ENCODE measurements at regions not wholly inside any gene's neighbourhood (a gene's known extent, or its start where the extent isn't known, plus 50 kb on each side); places are given as distances from the start of the nearest gene placed in this dataset.

GRCh38 chr4:17336524-17336961 lies 175.3 kb downstream of the QDPR start:
- no peak for FAIRE-seq

DNA sequence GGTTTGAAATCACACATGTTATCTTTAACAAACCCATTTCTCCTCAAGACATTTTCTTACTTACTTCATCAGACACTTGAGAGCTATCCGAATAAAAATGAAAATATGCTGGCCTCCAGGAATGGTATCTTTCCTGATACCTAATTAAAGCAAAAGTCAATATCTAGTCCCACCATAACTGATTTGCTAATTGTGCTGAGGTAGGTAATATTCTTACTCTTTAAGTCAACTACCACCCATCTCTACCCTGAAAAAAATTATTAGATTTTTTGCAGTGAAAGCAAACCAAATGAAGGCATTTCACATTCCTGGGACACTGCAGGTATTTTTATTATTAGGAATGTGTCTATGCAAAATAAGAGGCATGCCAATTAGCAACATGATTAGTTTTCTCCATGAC lies 175.8 kb downstream of the QDPR start:
- no peak for FAIRE-seq

- no peak for FAIRE-seq
These were observed 176.5 kb downstream of the QDPR start for GRCh38 chr4:17335371-17335770.

GRCh38 chr4:17332478-17332877 lies 179.4 kb downstream of the QDPR start:
- FAIRE-seq = no peak

DNA sequence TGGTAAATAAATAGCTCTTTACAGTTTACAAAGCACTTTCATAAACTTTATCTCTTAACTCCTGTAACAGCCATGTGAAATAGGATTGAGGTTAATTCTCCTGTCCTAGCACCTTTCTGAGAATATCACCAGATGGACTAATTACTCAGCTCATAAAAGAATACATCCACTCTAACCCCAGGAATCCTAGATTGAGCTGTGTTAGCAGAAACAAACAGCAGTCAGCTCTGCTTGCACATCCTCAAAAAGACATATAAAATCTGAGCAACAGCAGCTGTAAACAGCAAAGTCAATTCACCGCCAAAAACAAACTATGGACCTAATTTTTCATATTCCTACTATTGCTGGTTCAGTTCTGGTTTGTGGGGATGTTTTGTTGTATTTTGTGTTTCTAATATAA lies 182.8 kb downstream of the QDPR start:
- FAIRE-seq = no peak

- no peak for FAIRE-seq
These were observed 183.6 kb downstream of the QDPR start for GRCh38 chr4:17328141-17328815.

DNA sequence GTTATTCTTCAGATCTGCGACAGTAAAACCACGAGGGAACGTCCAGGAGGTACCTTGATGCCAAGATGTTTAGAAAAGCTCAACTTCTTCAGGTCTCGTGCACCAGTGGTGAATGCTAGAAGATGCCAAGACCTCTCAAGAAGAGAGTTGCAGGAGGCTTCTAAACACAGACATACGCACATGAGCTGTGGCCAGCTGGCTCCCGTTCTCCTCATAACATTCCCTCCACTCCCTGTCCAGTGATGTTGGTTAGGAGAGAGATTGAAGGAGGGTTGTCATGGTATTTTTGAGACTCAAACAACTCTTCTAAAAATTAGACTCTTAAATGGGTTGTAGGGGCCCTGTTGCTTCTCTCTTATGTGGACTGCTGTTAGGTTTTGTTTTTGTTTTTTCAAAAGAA lies 184.3 kb downstream of the QDPR start:
- FAIRE-seq = no peak

- FAIRE-seq = no peak
These were observed 185.1 kb downstream of the QDPR start for GRCh38 chr4:17326756-17327155.

DNA sequence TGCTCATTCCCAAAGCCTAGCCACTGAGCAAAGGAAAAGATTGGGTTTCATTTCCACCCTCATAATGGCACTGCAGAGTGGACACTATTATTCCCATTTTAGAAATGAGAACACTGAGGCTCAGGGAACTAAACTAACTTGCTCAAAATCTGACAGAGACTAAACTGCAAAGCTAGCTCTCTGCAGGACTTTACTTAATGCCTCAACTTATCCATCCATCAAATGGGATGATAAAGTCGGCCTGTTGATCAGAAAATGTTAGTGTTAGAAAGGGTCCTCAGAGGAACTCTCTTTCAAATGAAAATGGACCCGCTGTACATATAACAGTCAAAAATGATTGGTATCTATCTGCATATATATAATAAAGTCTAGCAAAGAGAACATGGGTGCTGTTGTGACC lies 186.8 kb downstream of the QDPR start:
- FAIRE-seq = no peak

GRCh38 chr4:17324386-17324830 lies 187.5 kb downstream of the QDPR start:
- FAIRE-seq = peak; percentile 87

DNA sequence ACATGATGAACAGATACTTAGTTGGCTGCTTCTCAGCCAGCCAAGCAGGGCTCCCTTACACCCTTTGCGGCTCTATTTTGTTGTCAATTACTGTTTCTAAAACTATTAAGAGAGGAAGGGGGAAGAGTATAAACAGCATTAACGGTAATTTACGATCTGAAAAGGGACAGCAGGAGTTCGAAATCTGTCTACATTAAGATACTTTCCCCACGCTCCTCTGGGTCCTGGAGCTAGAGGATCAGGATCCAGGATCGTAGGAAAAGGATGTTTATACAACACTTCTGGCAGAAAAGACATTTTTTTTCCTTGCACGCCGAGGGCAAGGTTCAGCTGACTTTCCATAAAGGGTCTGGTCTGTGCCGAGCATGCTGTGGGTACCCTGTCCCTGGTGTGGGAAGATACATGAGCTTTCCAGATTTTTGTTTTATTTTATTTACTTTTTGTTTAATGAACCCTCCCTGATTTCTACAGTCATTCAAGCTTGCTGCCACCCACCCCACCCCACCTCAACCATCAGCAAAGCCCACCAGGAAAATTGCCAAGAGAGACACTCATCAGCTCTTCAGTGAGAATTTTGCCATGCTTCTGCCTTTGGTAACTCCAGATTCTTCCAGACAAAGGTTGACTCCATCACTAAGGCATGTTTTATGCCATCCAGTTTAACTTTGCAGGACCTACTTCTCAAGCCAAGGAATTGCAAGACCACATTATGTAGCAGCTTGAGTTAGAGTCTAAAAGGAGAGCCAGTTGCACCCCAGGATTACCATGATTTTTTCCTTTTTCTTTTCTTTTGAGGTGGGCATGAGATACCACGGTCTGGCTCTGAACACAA lies 188.1 kb downstream of the QDPR start:
- no peak for FAIRE-seq

DNA sequence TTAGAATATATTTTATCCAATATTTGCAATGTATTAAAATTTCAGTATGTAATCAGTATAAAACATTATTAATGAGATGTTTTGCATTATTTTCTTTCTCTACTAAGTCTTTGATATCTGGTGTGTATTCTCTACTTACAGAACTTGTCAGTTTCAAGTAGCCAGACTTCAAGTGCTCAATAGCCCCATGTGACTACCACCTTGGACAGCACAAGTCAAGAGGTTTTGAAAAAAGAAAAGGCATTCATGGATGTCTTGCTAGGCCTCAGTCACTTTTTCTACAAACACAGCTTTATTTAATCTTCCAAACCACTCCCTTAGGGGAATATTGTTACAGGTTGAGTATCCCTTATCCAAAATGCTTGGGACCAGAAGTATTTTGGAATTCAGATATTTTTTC lies 189.4 kb downstream of the QDPR start:
- FAIRE-seq = no peak

DNA sequence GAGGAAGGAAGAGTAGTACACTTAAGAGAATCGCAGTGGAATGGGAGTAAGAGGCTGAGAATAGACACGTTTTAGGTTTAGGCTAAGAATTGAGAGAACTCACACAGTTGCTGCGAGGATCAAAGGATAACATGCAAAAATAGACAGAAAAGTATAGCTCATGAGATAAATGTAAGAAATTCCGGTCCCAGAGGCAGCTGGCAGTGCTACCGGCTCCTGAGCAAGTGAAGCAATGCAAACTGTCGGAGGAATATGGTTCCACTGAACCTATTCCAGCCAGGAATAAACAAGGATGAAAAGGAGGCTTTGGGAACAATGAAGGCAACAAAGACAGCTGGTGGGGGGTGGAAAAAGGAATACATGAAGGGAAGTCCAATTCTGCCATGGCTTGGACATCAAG lies 191.8 kb downstream of the QDPR start:
- FAIRE-seq = no peak

DNA sequence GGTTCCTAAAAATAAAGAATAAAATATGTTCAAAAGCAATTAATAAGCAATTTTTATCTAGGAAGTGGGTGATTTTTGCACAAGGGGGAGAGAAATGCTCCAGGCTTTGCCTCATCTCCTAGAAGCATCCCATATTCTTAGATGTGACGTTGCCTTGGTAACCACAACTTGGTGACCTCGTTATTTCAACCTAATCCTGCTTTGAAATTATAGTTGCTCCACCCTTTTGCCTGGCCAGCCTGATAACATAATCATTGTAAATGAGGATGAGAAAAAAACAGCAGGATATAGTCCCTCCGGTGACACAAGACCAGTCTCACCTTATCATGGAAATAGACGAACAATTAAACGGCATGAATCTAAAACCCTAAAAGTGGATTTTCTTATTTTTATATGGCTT lies 194.4 kb downstream of the QDPR start:
- FAIRE-seq = no peak

- no peak for FAIRE-seq
These were observed 195.3 kb downstream of the QDPR start for GRCh38 chr4:17316566-17316965.

- no peak for FAIRE-seq
These were observed 196.4 kb downstream of the QDPR start for GRCh38 chr4:17315459-17315858.

DNA sequence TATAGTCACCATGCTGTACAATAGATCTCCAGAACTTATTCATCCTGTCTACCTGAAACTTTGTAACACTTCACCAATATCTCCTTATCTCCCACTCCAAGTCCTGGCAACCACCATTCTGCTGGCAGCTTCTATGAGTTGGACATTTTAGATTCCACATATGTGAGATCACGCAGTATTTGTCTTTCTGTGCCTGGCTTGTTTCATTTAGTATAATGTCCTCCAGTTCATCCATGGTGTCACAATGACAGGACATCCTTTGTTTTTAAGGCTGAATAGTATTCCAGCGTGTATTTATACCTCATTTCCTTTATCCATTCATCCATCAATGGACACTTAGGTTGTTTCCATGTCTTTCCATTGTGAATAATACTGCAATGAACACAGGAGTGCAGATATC lies 198.7 kb downstream of the QDPR start:
- no peak for FAIRE-seq

DNA sequence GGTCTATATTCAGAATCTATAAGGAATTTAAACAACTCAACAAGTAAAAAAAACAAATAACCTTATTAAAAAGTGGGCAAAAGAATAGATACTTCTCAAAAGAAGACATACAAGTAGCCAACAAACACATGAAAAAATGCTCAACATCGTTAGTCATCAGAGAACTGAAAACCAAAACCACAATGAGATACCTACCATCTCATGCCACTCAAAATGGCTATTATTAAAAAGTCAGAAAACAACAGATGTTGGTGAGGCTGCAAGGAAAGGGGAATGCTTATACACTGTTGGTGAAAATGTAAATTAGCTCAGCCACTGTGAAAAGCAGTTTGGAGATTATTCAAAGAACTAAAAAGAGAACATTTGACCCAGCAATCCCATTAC lies 201.6 kb downstream of the QDPR start:
- FAIRE-seq = no peak

DNA sequence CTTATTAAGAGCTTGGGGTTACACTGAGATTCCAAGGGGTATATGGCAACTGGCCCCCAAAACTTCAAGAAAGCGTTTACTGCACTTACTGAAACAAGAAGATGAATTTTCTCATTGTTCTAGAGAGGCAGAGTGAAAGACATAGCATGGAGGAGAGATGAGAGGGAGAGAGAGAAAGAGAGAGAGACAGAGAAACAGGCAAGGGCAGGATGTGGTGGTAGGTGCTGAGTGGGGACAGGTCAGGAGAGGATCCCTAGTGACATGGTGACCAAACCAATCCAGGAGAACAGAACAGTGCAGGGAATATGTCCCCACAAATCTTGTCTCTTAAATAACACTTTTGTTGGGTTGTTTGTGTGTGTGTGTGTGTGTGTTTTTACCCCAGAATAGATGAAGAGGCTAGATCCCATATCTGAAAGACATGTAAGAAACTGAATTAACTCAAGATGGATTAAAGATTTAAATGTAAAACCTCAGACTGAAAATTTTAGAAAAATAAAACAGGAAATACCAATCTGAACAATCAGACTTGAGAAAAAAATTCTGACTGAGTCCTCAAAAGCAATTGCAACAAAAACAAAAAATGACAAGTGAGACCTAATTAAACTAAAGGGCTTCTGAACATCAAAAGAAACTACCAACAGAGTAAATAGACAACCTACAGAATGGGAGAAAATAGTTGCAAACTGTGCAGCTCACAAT lies 202.2 kb downstream of the QDPR start:
- peak; percentile 39 for FAIRE-seq

DNA sequence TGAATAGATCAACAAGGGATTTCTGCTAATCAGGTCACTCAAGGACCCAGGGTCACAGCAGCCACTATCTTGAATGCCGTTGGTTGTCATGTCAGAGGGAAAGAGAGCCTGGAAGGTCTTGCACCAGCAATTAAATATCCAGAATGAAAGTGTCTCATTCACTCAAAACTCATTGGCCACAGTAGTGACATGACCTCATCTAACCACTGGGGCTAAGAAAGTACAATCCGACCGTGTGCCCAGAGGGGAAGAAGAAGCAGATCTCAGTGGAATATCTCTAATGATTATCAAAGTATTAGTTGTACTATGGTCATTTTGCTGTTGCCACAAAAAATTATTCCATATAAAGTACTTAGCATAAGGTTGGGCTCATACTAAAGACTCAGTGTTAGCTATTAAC lies 210.0 kb downstream of the QDPR start:
- FAIRE-seq = no peak

GRCh38 chr4:17301266-17301665 lies 210.6 kb downstream of the QDPR start:
- no peak for FAIRE-seq

GRCh38 chr4:17296921-17297890 lies 214.7 kb downstream of the QDPR start:
- FAIRE-seq = no peak

GRCh38 chr4:17293901-17294300 lies 218.0 kb downstream of the QDPR start:
- FAIRE-seq = no peak
